ENCODE measurements at regions not wholly inside any gene's neighbourhood (a gene's known extent, or its start where the extent isn't known, plus 50 kb on each side); places are given as distances from the start of the nearest gene placed in this dataset.

DNA sequence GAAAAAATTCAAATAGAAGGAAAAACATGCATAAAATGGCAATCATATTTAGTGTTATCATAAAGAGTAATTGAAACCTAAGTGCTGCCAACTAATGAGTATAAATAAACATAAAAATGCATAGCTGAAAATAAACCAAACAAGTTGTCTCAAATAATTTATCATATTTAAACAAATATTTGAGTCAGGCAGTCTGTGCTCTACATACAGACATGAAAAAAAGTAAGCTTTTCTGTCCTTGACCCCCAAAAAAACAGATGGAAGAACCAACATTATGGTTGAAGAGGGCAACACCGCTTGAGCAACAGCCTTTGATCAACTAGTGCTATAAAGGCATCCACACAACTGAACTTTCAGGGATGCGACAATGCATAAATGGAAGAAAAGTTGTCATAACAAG is 735.1 kb upstream of the MIR17HG start:
- H3K4me1 ChIP-seq: no peaks in the 10 kb centered on the region
- no peak overlapping the region for H3K4me3 ChIP-seq
- H3K27ac ChIP-seq: no peak overlapping the region
- no peaks in the 10 kb centered on the region for H3K27me3 ChIP-seq
- H3K36me3 ChIP-seq: no peaks in the 10 kb centered on the region
- TF ChIP-seq, protein P1, sequence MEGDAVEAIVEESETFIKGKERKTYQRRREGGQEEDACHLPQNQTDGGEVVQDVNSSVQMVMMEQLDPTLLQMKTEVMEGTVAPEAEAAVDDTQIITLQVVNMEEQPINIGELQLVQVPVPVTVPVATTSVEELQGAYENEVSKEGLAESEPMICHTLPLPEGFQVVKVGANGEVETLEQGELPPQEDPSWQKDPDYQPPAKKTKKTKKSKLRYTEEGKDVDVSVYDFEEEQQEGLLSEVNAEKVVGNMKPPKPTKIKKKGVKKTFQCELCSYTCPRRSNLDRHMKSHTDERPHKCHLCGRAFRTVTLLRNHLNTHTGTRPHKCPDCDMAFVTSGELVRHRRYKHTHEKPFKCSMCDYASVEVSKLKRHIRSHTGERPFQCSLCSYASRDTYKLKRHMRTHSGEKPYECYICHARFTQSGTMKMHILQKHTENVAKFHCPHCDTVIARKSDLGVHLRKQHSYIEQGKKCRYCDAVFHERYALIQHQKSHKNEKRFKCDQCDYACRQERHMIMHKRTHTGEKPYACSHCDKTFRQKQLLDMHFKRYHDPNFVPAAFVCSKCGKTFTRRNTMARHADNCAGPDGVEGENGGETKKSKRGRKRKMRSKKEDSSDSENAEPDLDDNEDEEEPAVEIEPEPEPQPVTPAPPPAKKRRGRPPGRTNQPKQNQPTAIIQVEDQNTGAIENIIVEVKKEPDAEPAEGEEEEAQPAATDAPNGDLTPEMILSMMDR (IDR thresholded peaks at IDR 0.05): no peak
- no peaks in the 10 kb centered on the region for H3K9me3 ChIP-seq
- DNase-seq (ENCODE audit: low spot score): no peak

DNA sequence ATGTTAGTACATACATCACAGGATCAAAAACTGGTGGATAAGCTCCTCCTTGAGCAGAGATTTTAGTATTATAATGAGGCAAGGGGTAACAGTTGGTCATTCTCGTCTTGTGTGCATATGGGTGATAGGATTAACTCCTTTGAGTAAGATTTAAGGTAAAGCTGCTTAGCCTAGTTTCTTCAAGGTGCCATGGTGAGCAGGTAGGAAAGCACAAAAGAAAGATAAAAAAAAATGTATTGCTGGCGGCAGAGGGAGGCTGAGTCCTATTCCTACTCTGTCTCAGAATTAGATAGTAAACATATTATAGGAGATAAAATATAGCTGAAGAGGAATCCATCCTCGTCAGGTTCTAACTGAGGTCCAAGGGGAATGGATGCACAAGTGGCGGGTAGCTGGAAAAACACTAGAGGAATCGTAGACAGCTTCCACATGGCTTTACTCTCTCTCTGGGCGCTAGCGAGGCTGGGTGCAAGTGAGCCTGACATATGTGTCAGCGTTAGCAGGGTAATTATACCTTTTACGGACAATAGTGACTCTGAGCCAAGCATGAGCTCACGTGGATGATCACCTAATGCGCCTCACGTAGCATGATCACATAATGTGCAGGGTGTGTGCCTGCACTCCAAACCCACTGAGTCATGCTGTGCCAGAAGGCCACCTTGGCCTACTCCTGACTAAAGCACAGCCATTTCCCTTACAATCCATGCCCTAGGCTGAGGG is 734.3 kb upstream of the MIR17HG start:
- Histone ChIP-seq H3K4me1 (no peaks in the 10 kb centered on the region), H3K9me3 (no peaks in the 10 kb centered on the region), H3K27ac (no peak overlapping the region), H3K27me3 (no peaks in the 10 kb centered on the region), H3K4me3 (no peak overlapping the region), H3K36me3 (no peaks in the 10 kb centered on the region)
- TF ChIP-seq, protein P1 (IDR thresholded peaks at IDR 0.05): no peak
- DNase-seq (ENCODE audit: low spot score): no peak

DNA sequence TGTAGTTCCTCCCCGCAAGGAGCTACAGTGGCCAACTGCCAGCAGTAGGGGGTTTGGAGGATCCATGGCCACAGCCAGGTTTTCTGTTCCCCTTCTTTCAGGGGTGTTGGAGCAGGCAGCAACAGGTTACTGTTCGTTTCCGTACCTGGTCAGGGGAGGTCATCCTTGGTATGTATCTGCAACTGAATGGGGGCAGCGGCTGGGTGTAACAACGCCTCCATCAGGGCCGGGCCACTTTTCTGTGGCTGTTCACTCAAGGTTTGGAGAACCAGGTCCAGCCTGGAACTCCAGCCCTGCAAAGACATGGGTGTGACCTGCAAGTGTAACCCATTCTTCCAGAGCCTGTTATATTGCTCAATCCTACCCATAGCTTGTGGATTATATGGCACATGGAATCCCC is 732.3 kb upstream of the MIR17HG start:
- no peak overlapping the region for H3K27ac ChIP-seq
- TF ChIP-seq, protein P1 (IDR thresholded peaks at IDR 0.05): no peak
- DNase-seq (ENCODE audit: low spot score): no peak
- no peaks in the 10 kb centered on the region for H3K36me3 ChIP-seq
- H3K27me3 ChIP-seq: no peaks in the 10 kb centered on the region
- no peaks in the 10 kb centered on the region for H3K9me3 ChIP-seq
- no peaks in the 10 kb centered on the region for H3K4me1 ChIP-seq
- H3K4me3 ChIP-seq: no peak overlapping the region

DNA sequence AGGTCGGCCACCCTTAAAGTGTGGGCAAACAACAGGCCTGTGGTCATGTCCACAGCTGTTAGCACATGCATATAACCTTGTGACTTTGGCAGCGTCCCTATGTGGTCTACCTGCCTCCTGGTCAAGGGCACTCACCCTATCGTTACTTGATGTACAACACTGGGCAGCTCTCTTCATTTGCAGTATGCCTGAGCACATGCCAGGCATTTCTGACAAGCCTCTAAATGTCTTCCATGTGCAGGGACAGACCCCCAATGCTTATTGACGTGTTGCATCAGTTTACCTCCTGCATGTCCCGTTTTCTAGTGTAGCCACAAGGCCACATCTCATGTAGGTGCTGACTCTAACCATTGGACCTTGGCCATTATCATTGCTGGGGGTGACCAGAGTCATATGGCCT is 731.7 kb upstream of the MIR17HG start:
- Histone ChIP-seq H3K4me1 (no peaks in the 10 kb centered on the region), H3K36me3 (no peaks in the 10 kb centered on the region)

DNA sequence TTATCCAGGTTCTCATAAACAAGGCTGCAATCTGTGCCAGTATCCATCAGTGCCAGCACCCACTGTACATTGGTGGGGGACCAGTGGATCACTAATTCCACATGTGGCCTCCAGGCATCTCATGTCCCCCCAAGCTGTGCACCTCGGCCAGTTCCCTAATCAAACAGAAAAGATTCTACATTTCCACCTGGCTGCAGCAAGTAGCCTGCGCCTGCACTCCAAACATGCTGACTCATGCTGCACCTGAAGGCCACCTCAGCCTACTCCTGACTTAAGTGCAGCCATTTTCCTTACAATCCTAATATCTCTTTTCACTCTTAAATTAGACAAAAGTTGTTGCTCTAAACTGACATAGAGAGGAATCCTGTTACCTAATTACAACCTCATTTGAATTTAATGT is 729.4 kb upstream of the MIR17HG start:
- no peak for DNase-seq (ENCODE audit: low spot score)
- H3K9me3 ChIP-seq: no peaks in the 10 kb centered on the region
- TF ChIP-seq, protein P1 (IDR thresholded peaks at IDR 0.05): no peak

More for the DNA sequence above, 731.7 kb upstream of the MIR17HG start:
- Histone ChIP-seq H3K4me3 (no peak overlapping the region), H3K27ac (no peak overlapping the region), H3K27me3 (no peaks in the 10 kb centered on the region), H3K9me3 (no peaks in the 10 kb centered on the region)
- TF ChIP-seq, protein P1 (IDR thresholded peaks at IDR 0.05): no peak
- no peak for DNase-seq (ENCODE audit: low spot score)

DNA sequence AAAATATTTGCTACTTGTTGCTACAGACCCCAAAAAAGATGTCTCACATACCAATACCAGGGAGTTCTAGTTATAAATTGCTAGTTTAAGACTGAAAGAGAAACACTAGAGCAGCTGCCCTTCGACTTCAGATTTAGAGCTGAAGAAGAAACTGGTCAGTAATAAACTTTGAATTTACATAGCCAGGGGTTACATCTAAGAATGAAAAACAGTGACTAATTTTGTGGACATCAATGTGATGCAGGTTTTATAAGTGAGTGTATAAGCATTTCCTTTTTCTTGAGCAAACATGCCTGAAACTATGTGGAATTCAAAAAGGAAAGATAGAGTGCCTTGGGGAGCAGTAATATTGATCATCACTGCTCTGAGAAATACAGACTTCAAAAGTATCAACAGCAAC is 724.9 kb upstream of the MIR17HG start:
- TF ChIP-seq, protein P1 (IDR thresholded peaks at IDR 0.05): no peak
- DNase-seq (ENCODE audit: low spot score): no peak
- no peak overlapping the region for H3K4me3 ChIP-seq
- no peaks in the 10 kb centered on the region for H3K9me3 ChIP-seq
- no peaks in the 10 kb centered on the region for H3K36me3 ChIP-seq
- H3K27me3 ChIP-seq: no peaks in the 10 kb centered on the region
- no peaks in the 10 kb centered on the region for H3K4me1 ChIP-seq
- H3K27ac ChIP-seq: no peak overlapping the region

More for the DNA sequence above, 729.4 kb upstream of the MIR17HG start:
- no peaks in the 10 kb centered on the region for H3K36me3 ChIP-seq
- no peak overlapping the region for H3K4me3 ChIP-seq
- H3K27me3 ChIP-seq: no peaks in the 10 kb centered on the region
- no peak overlapping the region for H3K27ac ChIP-seq
- H3K4me1 ChIP-seq: no peaks in the 10 kb centered on the region

All from right atrium auricular region (tissue), 2 donors.